ENCODE measurements at regions not wholly inside any gene's neighbourhood (a gene's known extent, or its start where the extent isn't known, plus 50 kb on each side); places are given as distances from the start of the nearest gene placed in this dataset.

- no peak for TF ChIP-seq POLR2A (IDR thresholded peaks at IDR 0.05)
- no peak for TF ChIP-seq CTCF (IDR thresholded peaks at IDR 0.05)
Measured at GRCh38 chr3:23657647-23658046, 148.1 kb upstream of the UBE2E1 start.
